Glutamatergic neuron (in vitro differentiated cells): ENCODE measurements at regions not wholly inside any gene's neighbourhood (a gene's known extent, or its start where the extent isn't known, plus 50 kb on each side); places are given as distances from the start of the nearest gene placed in this dataset.
A peak's percentile ranks its signal among the peaks of the same experiment; 100 is the strongest.

Experiments
- DNase-seq: peaks from one replicate; pipeline ENCODE4 v3.0.0; 2022
- H3K27ac Mint-ChIP-seq: one replicate; pipeline ENCODE4 v1.8.0; 2020; ENCODE audit warnings: mild to moderate bottlenecking, mixed read lengths, inconsistent platforms; ENCODE audit not compliant: unreplicated experiment
- H3K27me3 Mint-ChIP-seq: one replicate; pipeline ENCODE4 v1.8.0; 2020; ENCODE audit warnings: mild to moderate bottlenecking, moderate library complexity, mixed read lengths, inconsistent platforms; ENCODE audit not compliant: unreplicated experiment
- H3K36me3 Mint-ChIP-seq: one replicate; pipeline ENCODE4 v1.8.0; 2020; ENCODE audit warnings: mild to moderate bottlenecking, mixed read lengths, inconsistent platforms; ENCODE audit not compliant: unreplicated experiment
- H3K4me1 Mint-ChIP-seq: one replicate; pipeline ENCODE4 v1.8.0; 2020; ENCODE audit warnings: mild to moderate bottlenecking, low read depth, mixed read lengths, inconsistent platforms; ENCODE audit not compliant: unreplicated experiment
- H3K4me3 Mint-ChIP-seq: one replicate; pipeline ENCODE4 v1.8.0; 2020; ENCODE audit warnings: mild to moderate bottlenecking, mixed read lengths, inconsistent platforms; ENCODE audit not compliant: unreplicated experiment
- H3K9me3 Mint-ChIP-seq: one replicate; pipeline ENCODE4 v1.8.0; 2020; ENCODE audit warnings: mild to moderate bottlenecking, moderate library complexity, mixed read lengths, inconsistent platforms; ENCODE audit not compliant: unreplicated experiment
- CTCF ChIP-seq: fragments of 200-600 bp; sonication (generic); IDR thresholded peaks from one replicate; pipeline ENCODE4 v1.5.0; 2021; ENCODE audit not compliant: partially characterized antibody, unreplicated experiment

- no peak overlapping the region for H3K27ac Mint-ChIP-seq
These were observed 262.0 kb upstream of the ZWINT start for GRCh38 chr10:56623064-56623463.

DNA sequence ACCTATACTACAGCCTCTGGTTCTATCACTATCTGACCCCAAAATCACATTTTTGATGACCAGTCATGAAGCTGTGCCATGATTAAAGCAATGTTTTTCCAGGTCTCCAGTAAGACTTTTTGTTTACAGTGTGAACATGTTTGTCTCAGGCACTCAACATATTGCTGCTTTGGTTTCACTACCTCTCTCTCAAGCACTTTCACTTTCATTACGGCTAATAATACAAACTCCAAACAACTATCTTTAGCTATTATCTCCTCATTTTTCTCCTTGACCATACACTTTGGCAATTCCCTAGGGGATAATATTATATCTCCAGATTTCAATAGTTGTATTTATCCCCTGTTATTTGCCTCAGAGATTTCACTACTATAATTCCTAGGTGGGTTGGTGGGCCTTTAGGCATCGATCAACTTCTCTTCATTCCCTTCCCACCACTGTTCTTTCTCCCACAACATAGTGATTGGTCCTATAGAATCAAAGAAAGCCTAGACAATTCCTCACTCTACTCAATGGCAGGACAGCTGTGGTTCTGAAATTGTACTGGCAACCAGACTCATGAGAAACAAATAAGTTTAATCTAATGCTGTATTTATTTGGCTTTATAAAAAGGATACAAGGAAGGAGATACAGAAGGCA, 261.4 kb upstream of the ZWINT start:
- H3K27me3 Mint-ChIP-seq, result no peaks in the 10 kb centered on the region
- no peaks in the 10 kb centered on the region for H3K4me1 Mint-ChIP-seq
- TF ChIP-seq CTCF, result no peak
- H3K4me3 Mint-ChIP-seq, result no peak overlapping the region
- DNase-seq, result no peak
- peaks cover 3% of the 10 kb centered on the region for H3K9me3 Mint-ChIP-seq
- H3K36me3 Mint-ChIP-seq, result no peaks in the 10 kb centered on the region
- no peak overlapping the region for H3K27ac Mint-ChIP-seq

More at GRCh38 chr10:56623064-56623463, 262.0 kb upstream of the ZWINT start:
- no peak overlapping the region for H3K4me3 Mint-ChIP-seq
- no peaks in the 10 kb centered on the region for H3K36me3 Mint-ChIP-seq
- TF ChIP-seq CTCF, result no peak
- no peaks in the 10 kb centered on the region for H3K4me1 Mint-ChIP-seq
- no peak for DNase-seq
- H3K27me3 Mint-ChIP-seq, result no peaks in the 10 kb centered on the region
- H3K9me3 Mint-ChIP-seq, result peaks cover 3% of the 10 kb centered on the region

DNA sequence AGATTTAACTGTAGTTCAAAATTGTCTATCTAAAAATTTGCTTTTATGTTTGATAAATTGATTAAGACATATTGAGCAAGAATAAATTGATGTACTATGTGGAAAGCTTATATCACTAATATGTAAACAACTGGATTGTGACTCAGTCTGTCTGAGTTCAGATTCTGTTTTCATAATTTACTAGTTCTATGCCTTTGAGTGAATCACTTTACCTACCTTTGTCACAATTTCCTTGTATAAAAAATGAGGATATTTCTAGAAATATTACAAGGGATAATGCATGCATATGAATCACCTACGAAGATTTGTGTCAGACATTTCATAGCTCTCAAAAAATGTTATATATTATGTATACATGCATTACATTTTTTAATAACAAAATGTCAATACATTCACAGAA, 245.1 kb upstream of the ZWINT start:
- peaks cover 1% of the 10 kb centered on the region for H3K27me3 Mint-ChIP-seq
- no peaks in the 10 kb centered on the region for H3K9me3 Mint-ChIP-seq
- H3K36me3 Mint-ChIP-seq, result no peaks in the 10 kb centered on the region

DNA sequence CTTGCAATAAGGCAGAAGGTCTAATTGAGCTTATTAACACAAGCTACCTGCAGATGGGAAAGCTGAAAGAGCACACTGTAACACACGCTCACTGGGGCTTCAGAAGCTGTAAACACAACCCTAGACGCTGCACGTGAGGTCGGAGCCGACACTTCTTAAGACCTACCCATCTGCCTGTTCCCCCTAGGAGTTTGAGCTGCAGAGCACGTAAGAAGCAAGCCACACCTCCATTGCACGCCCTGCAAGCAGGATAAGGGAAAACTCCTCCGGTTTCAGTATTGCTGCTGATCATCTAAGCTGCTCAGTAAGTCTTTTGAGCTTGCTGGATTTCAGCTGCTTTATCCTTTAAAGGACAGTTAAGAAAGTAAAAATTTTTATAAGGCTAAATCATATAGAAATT, 244.0 kb upstream of the ZWINT start:
- H3K9me3 Mint-ChIP-seq, result no peaks in the 10 kb centered on the region
- H3K4me1 Mint-ChIP-seq, result peaks cover 7% of the 10 kb centered on the region
- H3K36me3 Mint-ChIP-seq, result no peaks in the 10 kb centered on the region
- no peak overlapping the region for H3K4me3 Mint-ChIP-seq
- H3K27me3 Mint-ChIP-seq, result peaks cover 1% of the 10 kb centered on the region
- peak overlapping the region; percentile 16 for H3K27ac Mint-ChIP-seq
- no peak for TF ChIP-seq CTCF
- peak; percentile 29 for DNase-seq

More for the DNA sequence above, 245.1 kb upstream of the ZWINT start:
- H3K27ac Mint-ChIP-seq, result no peak overlapping the region
- peaks cover 7% of the 10 kb centered on the region for H3K4me1 Mint-ChIP-seq
- no peak for DNase-seq
- no peak for TF ChIP-seq CTCF
- no peak overlapping the region for H3K4me3 Mint-ChIP-seq

DNA sequence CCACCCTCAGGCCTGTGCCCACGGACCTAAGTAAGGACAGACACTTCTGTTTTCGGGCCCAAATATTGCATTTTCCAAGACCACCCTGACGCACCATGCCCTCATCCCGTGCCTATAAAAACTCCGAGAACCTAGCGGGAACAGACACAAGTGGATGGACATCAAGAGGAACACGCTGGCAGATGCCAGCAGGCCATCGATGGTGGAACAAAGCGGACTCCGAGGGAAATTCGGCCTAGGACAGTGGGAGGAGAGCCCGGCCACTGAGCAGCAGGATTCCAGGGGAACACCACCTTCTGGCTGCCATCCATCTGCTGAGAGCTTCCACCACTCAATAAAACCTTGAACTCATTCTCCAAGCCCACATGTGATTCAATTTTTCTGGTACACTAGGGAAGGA, 243.6 kb upstream of the ZWINT start:
- Mint-ChIP-seq H3K9me3 (no peaks in the 10 kb centered on the region), H3K27me3 (peaks cover 1% of the 10 kb centered on the region), H3K36me3 (no peaks in the 10 kb centered on the region), H3K4me1 (peaks cover 7% of the 10 kb centered on the region), H3K4me3 (no peak overlapping the region), H3K27ac (peak overlapping the region; percentile 16)
- no peak for TF ChIP-seq CTCF
- DNase-seq, result peak; percentile 25
